ENCODE measurements at regions not wholly inside any gene's neighbourhood (a gene's known extent, or its start where the extent isn't known, plus 50 kb on each side); places are given as distances from the start of the nearest gene placed in this dataset.

DNA sequence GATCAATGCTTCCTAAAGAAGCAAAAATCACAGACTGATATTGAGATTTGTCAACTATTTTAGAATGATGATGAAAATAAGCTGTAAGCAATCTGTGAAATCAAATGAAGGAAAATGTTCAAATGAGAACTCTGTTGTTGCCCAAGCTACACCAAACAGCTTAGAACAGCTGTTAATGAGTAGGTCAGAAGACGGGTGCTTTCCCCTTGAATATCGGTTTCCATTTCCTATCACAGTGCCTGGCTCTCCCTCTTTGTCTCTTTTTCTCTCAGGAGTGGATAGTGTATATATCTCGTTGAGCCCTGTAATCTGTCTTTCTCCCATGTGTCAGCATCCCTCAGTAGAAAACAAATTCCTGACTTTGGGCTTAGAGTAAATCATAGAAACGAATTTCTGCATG lies 1592.9 kb upstream of the TENM3 start:
- TF ChIP-seq POLR2A (IDR thresholded peaks at IDR 0.05; ENCODE audit: low read depth, low read length): no peak
- DNase-seq (ENCODE audit: insufficient read length, low spot score): no peak
- no peak for FAIRE-seq

- DNase-seq (ENCODE audit: insufficient read length, low spot score) (no peak), FAIRE-seq (no peak)
- TF ChIP-seq POLR2A (IDR thresholded peaks at IDR 0.05; ENCODE audit: low read depth, low read length): no peak
Observed at GRCh38 chr4:180652533-180652932, 1590.7 kb upstream of the TENM3 start.

GRCh38 chr4:180655886-180656285 lies 1587.3 kb upstream of the TENM3 start:
- DNase-seq (ENCODE audit: insufficient read length, low spot score) (no peak), FAIRE-seq (no peak)
- TF ChIP-seq POLR2A (IDR thresholded peaks at IDR 0.05; ENCODE audit: low read depth, low read length): no peak

DNA sequence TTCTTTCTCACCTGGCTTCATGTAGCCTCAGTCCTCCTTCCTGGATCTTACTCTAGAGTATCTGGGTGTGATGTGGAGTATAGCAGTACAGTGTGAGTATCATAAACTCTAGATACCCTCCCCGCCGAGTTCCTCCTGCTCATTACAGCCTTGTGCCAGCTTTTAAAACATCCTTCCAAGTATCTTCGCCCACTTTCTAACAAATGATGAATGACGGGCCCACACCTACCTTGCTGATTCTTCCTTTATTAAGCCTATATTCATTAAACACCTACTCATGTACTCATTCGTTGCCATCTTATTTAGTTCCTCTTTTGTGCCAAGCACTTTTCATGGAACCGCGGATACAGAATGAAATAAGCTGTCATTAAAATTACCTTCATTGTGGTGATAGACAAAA lies 1585.3 kb upstream of the TENM3 start:
- TF ChIP-seq POLR2A (IDR thresholded peaks at IDR 0.05; ENCODE audit: low read depth, low read length): no peak
- no peak for DNase-seq (ENCODE audit: insufficient read length, low spot score)
- FAIRE-seq: no peak

DNA sequence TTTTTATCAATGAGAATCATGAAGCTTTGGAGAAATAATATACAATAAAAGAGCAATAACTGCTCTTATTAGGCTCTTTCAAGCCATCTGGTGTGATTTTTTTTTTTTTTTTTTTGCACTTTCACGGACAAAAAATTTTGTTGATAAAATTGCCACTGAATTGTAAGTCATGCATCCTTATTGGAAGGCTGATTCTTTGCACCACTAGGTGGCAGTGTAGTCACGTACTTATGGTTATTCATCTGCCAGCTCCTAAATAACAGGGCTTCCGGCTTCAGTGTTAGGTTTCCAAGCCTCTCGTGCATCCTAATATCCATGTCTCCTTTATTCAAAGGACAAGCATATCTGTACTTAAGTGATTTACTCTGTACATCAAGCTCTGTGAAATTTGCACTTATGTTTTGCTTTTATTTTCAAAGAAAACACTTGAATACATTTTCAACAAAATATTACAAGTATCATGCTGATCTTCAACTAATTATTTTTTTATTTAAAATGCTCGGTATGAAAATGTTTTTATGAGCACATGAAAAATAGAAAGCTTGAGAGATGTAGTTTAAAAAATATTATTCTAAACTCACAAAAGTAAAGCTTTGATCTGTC lies 1578.3 kb upstream of the TENM3 start:
- DNase-seq (ENCODE audit: insufficient read length, low spot score) (peak; percentile 0), FAIRE-seq (peak; percentile 70)
- TF ChIP-seq POLR2A (IDR thresholded peaks at IDR 0.05; ENCODE audit: low read depth, low read length): no peak

DNA sequence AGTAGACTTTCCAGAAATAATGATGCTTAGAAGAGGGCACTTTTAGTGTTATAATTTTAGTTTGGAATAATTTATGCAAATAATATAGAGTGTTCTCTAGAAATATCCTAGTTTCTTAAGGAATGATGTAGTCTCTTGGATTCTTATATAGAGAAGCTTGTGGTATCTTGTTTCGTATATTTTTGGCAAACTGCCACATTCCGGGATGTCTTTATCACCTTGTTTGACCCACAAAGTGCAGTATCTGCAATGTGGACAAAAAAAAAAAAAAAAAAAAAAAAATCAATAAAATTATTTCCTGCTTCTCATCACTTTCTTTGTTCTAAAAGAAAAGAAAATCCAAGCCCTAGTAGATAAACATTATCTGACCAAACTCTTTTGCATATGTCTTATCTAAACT lies 1577.7 kb upstream of the TENM3 start:
- DNase-seq (ENCODE audit: insufficient read length, low spot score) (no peak), FAIRE-seq (no peak)

DNA sequence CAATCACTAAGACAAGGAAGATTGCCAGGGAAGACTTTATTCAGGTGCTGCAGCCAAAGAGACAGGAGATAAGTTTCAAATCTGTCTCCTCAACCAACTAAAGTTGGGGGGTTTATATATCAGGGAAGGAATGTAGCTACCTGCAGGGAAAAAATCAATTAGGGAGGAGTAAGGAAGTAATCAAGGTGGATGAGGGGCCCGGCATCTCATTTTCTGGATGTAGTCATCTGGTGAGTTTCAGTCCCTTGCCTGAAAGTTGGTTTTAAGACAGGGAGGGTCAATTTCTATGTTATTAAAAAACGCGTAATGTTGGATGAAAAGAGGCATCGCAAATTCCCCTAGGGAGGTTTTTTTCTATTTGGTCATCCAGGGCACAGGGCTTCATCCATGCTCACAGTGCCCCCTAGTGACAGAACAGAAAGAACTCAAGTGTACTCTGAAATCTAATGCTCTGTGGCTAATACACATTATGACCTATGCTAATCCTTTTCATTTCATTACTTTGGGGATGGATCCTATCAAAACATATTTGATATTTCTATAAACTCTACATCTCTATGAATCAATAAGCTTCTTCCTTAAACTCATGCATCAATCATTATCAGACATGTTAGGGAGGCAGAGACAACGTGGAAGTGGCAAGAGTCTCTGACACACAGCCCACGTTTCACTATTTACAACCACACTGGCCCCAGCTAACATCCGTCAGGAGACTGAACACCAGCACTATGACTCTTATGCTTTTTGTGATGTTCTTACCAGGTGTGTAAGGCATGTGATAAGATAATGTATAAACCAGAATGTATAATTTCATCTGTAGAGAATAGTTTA lies 1577.0 kb upstream of the TENM3 start:
- TF ChIP-seq POLR2A (IDR thresholded peaks at IDR 0.05; ENCODE audit: low read depth, low read length): no peak
- FAIRE-seq: peak; percentile 48

More for the DNA sequence above, 1577.7 kb upstream of the TENM3 start:
- TF ChIP-seq POLR2A (IDR thresholded peaks at IDR 0.05; ENCODE audit: low read depth, low read length): no peak

DNA sequence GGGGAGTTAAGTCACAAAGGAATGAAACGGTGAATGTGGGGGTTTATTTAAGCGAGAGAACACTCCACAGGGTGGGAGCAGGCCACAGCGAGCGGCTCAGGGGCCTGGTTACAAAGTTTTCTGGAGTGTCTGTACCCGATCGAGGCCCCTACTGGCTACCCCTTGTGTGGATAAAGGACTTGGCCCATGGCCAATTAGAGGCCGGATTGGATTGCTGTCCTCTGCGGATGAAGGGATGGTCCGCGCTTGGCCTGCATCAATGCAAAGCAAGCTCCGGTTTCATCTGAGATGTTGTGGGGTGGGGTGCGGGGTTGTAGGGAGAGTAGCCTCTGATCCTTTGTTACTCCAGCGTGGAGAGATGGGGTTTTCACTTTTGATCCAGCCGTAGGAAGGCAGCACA lies 1574.5 kb upstream of the TENM3 start:
- DNase-seq (ENCODE audit: insufficient read length, low spot score): no peak
- no peak for TF ChIP-seq POLR2A (IDR thresholded peaks at IDR 0.05; ENCODE audit: low read depth, low read length)
- FAIRE-seq: no peak

More for the DNA sequence above, 1577.0 kb upstream of the TENM3 start:
- DNase-seq (ENCODE audit: insufficient read length, low spot score): peak; percentile 15

GRCh38 chr4:180669680-180670079 lies 1573.5 kb upstream of the TENM3 start:
- DNase-seq (ENCODE audit: insufficient read length, low spot score) (no peak), FAIRE-seq (no peak)
- TF ChIP-seq POLR2A (IDR thresholded peaks at IDR 0.05; ENCODE audit: low read depth, low read length): no peak

GRCh38 chr4:180674619-180675358 lies 1568.4 kb upstream of the TENM3 start:
- FAIRE-seq: no peak
- DNase-seq (ENCODE audit: insufficient read length, low spot score): no peak
- TF ChIP-seq POLR2A (IDR thresholded peaks at IDR 0.05; ENCODE audit: low read depth, low read length): no peak

GRCh38 chr4:180675359-180675650 lies 1567.9 kb upstream of the TENM3 start:
- FAIRE-seq: no peak
- DNase-seq (ENCODE audit: insufficient read length, low spot score): no peak
- no peak for TF ChIP-seq POLR2A (IDR thresholded peaks at IDR 0.05; ENCODE audit: low read depth, low read length)

DNA sequence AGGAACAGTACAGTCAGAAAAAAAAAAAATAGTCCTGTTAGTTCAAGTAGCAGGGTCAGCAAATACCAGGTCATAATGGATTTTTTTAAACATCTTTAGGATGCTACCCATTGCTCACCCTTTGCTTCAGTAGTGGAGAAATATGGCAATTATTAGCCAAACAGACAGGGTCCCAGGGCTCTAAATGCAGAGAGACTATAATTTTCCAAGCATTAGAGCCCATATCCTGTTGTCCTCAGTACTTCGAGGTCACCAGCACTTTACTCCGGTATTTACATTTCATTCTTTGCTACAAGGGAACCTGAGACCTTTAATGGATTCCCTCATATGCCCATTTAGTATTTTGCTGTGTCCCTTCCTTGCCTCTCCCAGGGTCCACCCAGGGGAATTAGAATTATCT lies 1562.9 kb upstream of the TENM3 start:
- DNase-seq (ENCODE audit: insufficient read length, low spot score) (no peak), FAIRE-seq (no peak)
- no peak for TF ChIP-seq POLR2A (IDR thresholded peaks at IDR 0.05; ENCODE audit: low read depth, low read length)

DNA sequence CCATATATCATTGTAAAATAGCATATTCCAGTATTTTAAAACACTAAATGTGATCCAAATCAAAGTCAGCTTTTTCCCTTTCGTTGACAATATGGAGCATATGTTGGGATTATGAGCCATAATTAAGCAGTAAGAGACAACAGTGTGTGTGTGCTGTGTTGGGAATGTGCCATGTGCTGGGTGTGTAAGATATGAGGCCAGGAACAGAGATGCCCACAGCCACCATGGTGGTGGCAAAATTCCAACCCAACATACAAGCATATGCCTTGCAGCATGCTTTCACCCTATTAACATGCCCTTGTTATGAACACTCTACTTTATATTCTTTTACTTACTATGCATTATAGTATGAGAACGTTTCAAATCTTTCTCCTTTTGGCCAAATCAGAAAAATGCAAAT lies 1560.4 kb upstream of the TENM3 start:
- FAIRE-seq (no peak), DNase-seq (ENCODE audit: insufficient read length, low spot score) (no peak)
- TF ChIP-seq POLR2A (IDR thresholded peaks at IDR 0.05; ENCODE audit: low read depth, low read length): no peak

DNA sequence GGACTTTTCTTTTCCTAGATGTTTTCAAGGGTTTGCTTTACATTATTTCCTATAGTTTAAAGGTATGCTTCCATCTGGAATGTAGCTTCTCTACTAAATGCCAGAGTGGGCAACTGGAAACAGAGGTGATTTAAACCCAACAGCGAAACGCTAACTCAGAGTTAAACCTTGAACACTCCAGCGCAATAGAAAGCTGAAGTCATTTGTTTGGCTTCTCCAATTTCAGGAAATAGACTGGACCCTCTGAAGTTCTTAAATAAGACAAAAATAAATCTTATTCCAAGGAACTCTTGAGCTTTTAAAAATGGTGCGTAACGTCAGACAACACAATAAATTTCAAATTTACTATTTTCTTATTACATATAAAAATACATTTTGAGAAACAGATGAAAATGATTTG lies 1560.0 kb upstream of the TENM3 start:
- FAIRE-seq (no peak), DNase-seq (ENCODE audit: insufficient read length, low spot score) (no peak)
- no peak for TF ChIP-seq POLR2A (IDR thresholded peaks at IDR 0.05; ENCODE audit: low read depth, low read length)

- DNase-seq (ENCODE audit: insufficient read length, low spot score): no peak
- FAIRE-seq: no peak
- TF ChIP-seq POLR2A (IDR thresholded peaks at IDR 0.05; ENCODE audit: low read depth, low read length): no peak
Observed at GRCh38 chr4:180688480-180688879, 1554.7 kb upstream of the TENM3 start.
